ENCODE measurements at regions not wholly inside any gene's neighbourhood (a gene's known extent, or its start where the extent isn't known, plus 50 kb on each side); places are given as distances from the start of the nearest gene placed in this dataset.

GRCh38 chr4:74623041-74623440 is 171.3 kb downstream of the BTC start:
- Histone ChIP-seq H3K9me2 (replicated peaks; ENCODE audit: insufficient read depth, low read length) (no peaks in the 10 kb centered on the region), H3K27ac (ENCODE audit: low read length) (no peak overlapping the region), H3K9ac (ENCODE audit: low read length) (no peak overlapping the region), H3K27me3 (ENCODE audit: low read length) (no peaks in the 10 kb centered on the region), H3K4me1 (ENCODE audit: low read length) (no peaks in the 10 kb centered on the region), H2AFZ (ENCODE audit: low read length) (no peak overlapping the region), H3K36me3 (ENCODE audit: insufficient read depth, low read length) (no peaks in the 10 kb centered on the region), H3K4me3 (ENCODE audit: low read length) (no peak overlapping the region), H3K79me2 (ENCODE audit: low read length) (no peaks in the 10 kb centered on the region), H3K9me3 (ENCODE audit: low read length) (no peaks in the 10 kb centered on the region), H4K20me1 (ENCODE audit: insufficient read depth, low read depth, low read length) (no peaks in the 10 kb centered on the region), H3K4me2 (ENCODE audit: low read depth, low read length, poor library complexity, severe bottlenecking) (no peak overlapping the region)
- DNase-seq: peak; percentile 77

- no peak overlapping the region for H3K4me3 ChIP-seq (ENCODE audit: low read length)
- no peaks in the 10 kb centered on the region for H3K4me1 ChIP-seq (ENCODE audit: low read length)
- no peak overlapping the region for H3K27ac ChIP-seq (ENCODE audit: low read length)
- H3K4me2 ChIP-seq (ENCODE audit: low read depth, low read length, poor library complexity, severe bottlenecking): no peak overlapping the region
- no peaks in the 10 kb centered on the region for H3K9me3 ChIP-seq (ENCODE audit: low read length)
- no peaks in the 10 kb centered on the region for H3K27me3 ChIP-seq (ENCODE audit: low read length)
- H3K36me3 ChIP-seq (ENCODE audit: insufficient read depth, low read length): no peaks in the 10 kb centered on the region
- H3K79me2 ChIP-seq (ENCODE audit: low read length): no peaks in the 10 kb centered on the region
- H2AFZ ChIP-seq (ENCODE audit: low read length): no peak overlapping the region
- no peaks in the 10 kb centered on the region for H4K20me1 ChIP-seq (ENCODE audit: insufficient read depth, low read depth, low read length)
- H3K9ac ChIP-seq (ENCODE audit: low read length): no peak overlapping the region
- no peak for DNase-seq
- no peaks in the 10 kb centered on the region for H3K9me2 ChIP-seq (replicated peaks; ENCODE audit: insufficient read depth, low read length)
Measured at GRCh38 chr4:74624351-74625151, 169.8 kb downstream of the BTC start.

- Histone ChIP-seq H3K27me3 (ENCODE audit: low read length) (no peaks in the 10 kb centered on the region), H3K9me3 (ENCODE audit: low read length) (no peaks in the 10 kb centered on the region), H2AFZ (ENCODE audit: low read length) (no peak overlapping the region), H3K79me2 (ENCODE audit: low read length) (no peaks in the 10 kb centered on the region), H3K4me1 (ENCODE audit: low read length) (no peaks in the 10 kb centered on the region), H3K4me2 (ENCODE audit: low read depth, low read length, poor library complexity, severe bottlenecking) (no peak overlapping the region), H3K9me2 (replicated peaks; ENCODE audit: insufficient read depth, low read length) (no peaks in the 10 kb centered on the region), H3K27ac (ENCODE audit: low read length) (no peak overlapping the region), H3K36me3 (ENCODE audit: insufficient read depth, low read length) (no peaks in the 10 kb centered on the region), H3K4me3 (ENCODE audit: low read length) (no peak overlapping the region), H3K9ac (ENCODE audit: low read length) (no peak overlapping the region), H4K20me1 (ENCODE audit: insufficient read depth, low read depth, low read length) (no peaks in the 10 kb centered on the region)
- DNase-seq: no peak
Measured at GRCh38 chr4:74625981-74626380, 168.3 kb downstream of the BTC start.

- Histone ChIP-seq H3K27me3 (ENCODE audit: low read length) (no peaks in the 10 kb centered on the region), H3K79me2 (ENCODE audit: low read length) (no peaks in the 10 kb centered on the region), H3K27ac (ENCODE audit: low read length) (no peak overlapping the region), H2AFZ (ENCODE audit: low read length) (no peak overlapping the region), H4K20me1 (ENCODE audit: insufficient read depth, low read depth, low read length) (no peaks in the 10 kb centered on the region), H3K4me3 (ENCODE audit: low read length) (no peak overlapping the region), H3K4me1 (ENCODE audit: low read length) (no peaks in the 10 kb centered on the region), H3K36me3 (ENCODE audit: insufficient read depth, low read length) (no peaks in the 10 kb centered on the region), H3K9me2 (replicated peaks; ENCODE audit: insufficient read depth, low read length) (no peaks in the 10 kb centered on the region), H3K9me3 (ENCODE audit: low read length) (no peaks in the 10 kb centered on the region), H3K9ac (ENCODE audit: low read length) (no peak overlapping the region), H3K4me2 (ENCODE audit: low read depth, low read length, poor library complexity, severe bottlenecking) (no peak overlapping the region)
- no peak for DNase-seq
Measured at GRCh38 chr4:74627093-74627492, 167.2 kb downstream of the BTC start.

DNA sequence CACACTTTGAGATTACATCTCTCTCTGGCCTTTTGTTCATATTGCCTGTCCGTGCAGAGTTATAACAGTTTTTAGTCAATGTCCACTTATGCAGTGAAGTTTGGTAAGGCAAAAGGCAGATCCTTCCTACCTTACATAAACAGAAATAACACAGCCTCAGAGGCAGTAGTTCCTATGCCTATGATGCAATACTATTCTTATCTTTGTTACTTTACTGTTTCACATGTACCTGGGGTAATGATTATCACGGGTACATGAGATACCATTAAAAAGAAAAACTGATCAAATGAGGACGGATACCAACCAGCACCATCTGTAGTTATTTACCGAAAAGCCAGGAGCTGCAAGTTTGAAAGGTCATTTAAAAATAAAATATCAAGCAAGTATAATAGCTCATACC is 166.8 kb downstream of the BTC start:
- Histone ChIP-seq H3K9ac (ENCODE audit: low read length) (no peak overlapping the region), H3K9me3 (ENCODE audit: low read length) (no peaks in the 10 kb centered on the region), H3K9me2 (replicated peaks; ENCODE audit: insufficient read depth, low read length) (no peaks in the 10 kb centered on the region), H3K27ac (ENCODE audit: low read length) (no peak overlapping the region), H3K4me1 (ENCODE audit: low read length) (no peaks in the 10 kb centered on the region), H3K4me2 (ENCODE audit: low read depth, low read length, poor library complexity, severe bottlenecking) (no peak overlapping the region), H3K36me3 (ENCODE audit: insufficient read depth, low read length) (no peaks in the 10 kb centered on the region), H4K20me1 (ENCODE audit: insufficient read depth, low read depth, low read length) (no peaks in the 10 kb centered on the region), H3K4me3 (ENCODE audit: low read length) (no peak overlapping the region), H3K79me2 (ENCODE audit: low read length) (no peaks in the 10 kb centered on the region), H2AFZ (ENCODE audit: low read length) (no peak overlapping the region), H3K27me3 (ENCODE audit: low read length) (no peaks in the 10 kb centered on the region)
- DNase-seq: no peak

- Histone ChIP-seq H3K9me3 (ENCODE audit: low read length) (no peaks in the 10 kb centered on the region), H4K20me1 (ENCODE audit: insufficient read depth, low read depth, low read length) (no peaks in the 10 kb centered on the region), H3K9ac (ENCODE audit: low read length) (no peak overlapping the region), H3K27ac (ENCODE audit: low read length) (no peak overlapping the region), H3K4me2 (ENCODE audit: low read depth, low read length, poor library complexity, severe bottlenecking) (no peak overlapping the region), H3K4me3 (ENCODE audit: low read length) (no peak overlapping the region), H3K27me3 (ENCODE audit: low read length) (no peaks in the 10 kb centered on the region), H3K36me3 (ENCODE audit: insufficient read depth, low read length) (no peaks in the 10 kb centered on the region), H2AFZ (ENCODE audit: low read length) (no peak overlapping the region), H3K4me1 (ENCODE audit: low read length) (no peaks in the 10 kb centered on the region), H3K79me2 (ENCODE audit: low read length) (no peaks in the 10 kb centered on the region), H3K9me2 (replicated peaks; ENCODE audit: insufficient read depth, low read length) (no peaks in the 10 kb centered on the region)
- DNase-seq: no peak
Measured at GRCh38 chr4:74628852-74629620, 165.3 kb downstream of the BTC start.

- Histone ChIP-seq H3K4me2 (ENCODE audit: low read depth, low read length, poor library complexity, severe bottlenecking) (no peak overlapping the region), H3K4me1 (ENCODE audit: low read length) (no peaks in the 10 kb centered on the region), H3K36me3 (ENCODE audit: insufficient read depth, low read length) (no peaks in the 10 kb centered on the region), H3K9me2 (replicated peaks; ENCODE audit: insufficient read depth, low read length) (no peaks in the 10 kb centered on the region), H3K27ac (ENCODE audit: low read length) (no peak overlapping the region), H3K4me3 (ENCODE audit: low read length) (no peak overlapping the region), H3K9me3 (ENCODE audit: low read length) (no peaks in the 10 kb centered on the region), H3K9ac (ENCODE audit: low read length) (no peak overlapping the region), H4K20me1 (ENCODE audit: insufficient read depth, low read depth, low read length) (no peaks in the 10 kb centered on the region), H3K27me3 (ENCODE audit: low read length) (no peaks in the 10 kb centered on the region), H3K79me2 (ENCODE audit: low read length) (no peaks in the 10 kb centered on the region), H2AFZ (ENCODE audit: low read length) (no peak overlapping the region)
- DNase-seq: no peak
Measured at GRCh38 chr4:74630551-74630950, 163.8 kb downstream of the BTC start.

DNA sequence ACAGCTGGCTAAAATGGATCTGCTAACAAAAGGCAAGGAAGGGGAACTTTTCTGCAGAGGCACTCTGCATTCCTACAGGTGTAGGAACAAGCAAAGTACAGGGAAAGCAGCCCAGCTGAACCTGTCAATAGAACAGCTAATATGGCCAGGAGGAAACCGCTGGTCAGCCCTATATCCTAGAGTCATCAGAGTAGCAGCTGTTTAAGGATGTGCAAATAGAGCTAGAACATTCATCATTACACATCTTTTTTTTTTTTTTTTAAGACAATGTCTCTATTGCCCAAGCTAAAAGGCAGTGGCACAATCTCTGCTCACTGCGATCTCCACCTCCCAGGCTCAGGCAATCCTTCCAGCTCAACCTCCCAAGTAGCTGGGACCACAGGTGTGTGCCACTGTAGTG is 163.0 kb downstream of the BTC start:
- H3K4me3 ChIP-seq (ENCODE audit: low read length): no peak overlapping the region
- H2AFZ ChIP-seq (ENCODE audit: low read length): no peak overlapping the region
- no peaks in the 10 kb centered on the region for H3K27me3 ChIP-seq (ENCODE audit: low read length)
- DNase-seq: no peak
- H3K4me2 ChIP-seq (ENCODE audit: low read depth, low read length, poor library complexity, severe bottlenecking): no peak overlapping the region
- no peaks in the 10 kb centered on the region for H3K9me3 ChIP-seq (ENCODE audit: low read length)
- no peaks in the 10 kb centered on the region for H4K20me1 ChIP-seq (ENCODE audit: insufficient read depth, low read depth, low read length)
- H3K36me3 ChIP-seq (ENCODE audit: insufficient read depth, low read length): no peaks in the 10 kb centered on the region
- H3K79me2 ChIP-seq (ENCODE audit: low read length): no peaks in the 10 kb centered on the region
- H3K27ac ChIP-seq (ENCODE audit: low read length): no peak overlapping the region
- H3K4me1 ChIP-seq (ENCODE audit: low read length): no peaks in the 10 kb centered on the region
- H3K9me2 ChIP-seq (replicated peaks; ENCODE audit: insufficient read depth, low read length): no peaks in the 10 kb centered on the region
- no peak overlapping the region for H3K9ac ChIP-seq (ENCODE audit: low read length)

Data from Karpas-422 (cell line).